ENCODE measurements at regions not wholly inside any gene's neighbourhood (a gene's known extent, or its start where the extent isn't known, plus 50 kb on each side); places are given as distances from the start of the nearest gene placed in this dataset.

DNA sequence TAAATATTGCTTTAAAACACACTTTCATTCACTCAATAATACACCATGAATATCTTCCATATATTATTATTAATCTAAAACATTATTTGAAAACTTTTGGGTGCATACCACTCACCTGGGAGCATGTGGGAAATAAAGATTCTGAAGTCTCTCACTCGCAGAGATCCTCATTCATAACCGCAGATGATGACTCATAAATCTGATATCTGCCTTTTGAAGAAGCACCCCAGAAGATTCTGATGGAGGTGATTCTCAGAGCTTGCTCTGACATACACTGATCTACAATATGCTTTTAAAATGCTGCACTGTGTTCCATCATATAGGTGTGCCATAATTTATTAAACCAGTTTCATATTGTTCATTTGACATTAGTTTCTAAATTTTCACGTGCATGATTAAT lies 135.0 kb upstream of the SGK1 start:
- H3K9ac ChIP-seq (ENCODE audit: low read depth in 2 of 2, low read length in 2 of 2), result no peak overlapping the region
- no peak overlapping the region for H3K4me3 ChIP-seq
- H3K27me3 ChIP-seq, result no peaks in the 10 kb centered on the region
- no peaks in the 10 kb centered on the region for H3K9me3 ChIP-seq
- no peaks in the 10 kb centered on the region for H3K36me3 ChIP-seq
- TF ChIP-seq, protein P1, sequence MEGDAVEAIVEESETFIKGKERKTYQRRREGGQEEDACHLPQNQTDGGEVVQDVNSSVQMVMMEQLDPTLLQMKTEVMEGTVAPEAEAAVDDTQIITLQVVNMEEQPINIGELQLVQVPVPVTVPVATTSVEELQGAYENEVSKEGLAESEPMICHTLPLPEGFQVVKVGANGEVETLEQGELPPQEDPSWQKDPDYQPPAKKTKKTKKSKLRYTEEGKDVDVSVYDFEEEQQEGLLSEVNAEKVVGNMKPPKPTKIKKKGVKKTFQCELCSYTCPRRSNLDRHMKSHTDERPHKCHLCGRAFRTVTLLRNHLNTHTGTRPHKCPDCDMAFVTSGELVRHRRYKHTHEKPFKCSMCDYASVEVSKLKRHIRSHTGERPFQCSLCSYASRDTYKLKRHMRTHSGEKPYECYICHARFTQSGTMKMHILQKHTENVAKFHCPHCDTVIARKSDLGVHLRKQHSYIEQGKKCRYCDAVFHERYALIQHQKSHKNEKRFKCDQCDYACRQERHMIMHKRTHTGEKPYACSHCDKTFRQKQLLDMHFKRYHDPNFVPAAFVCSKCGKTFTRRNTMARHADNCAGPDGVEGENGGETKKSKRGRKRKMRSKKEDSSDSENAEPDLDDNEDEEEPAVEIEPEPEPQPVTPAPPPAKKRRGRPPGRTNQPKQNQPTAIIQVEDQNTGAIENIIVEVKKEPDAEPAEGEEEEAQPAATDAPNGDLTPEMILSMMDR (IDR thresholded peaks at IDR 0.05), result no peak
- no peak for DNase-seq
- no peak overlapping the region for H3K27ac ChIP-seq
- H3K4me1 ChIP-seq, result no peaks in the 10 kb centered on the region
- intact Hi-C loops (cut with DNase I), result no loop called here

DNA sequence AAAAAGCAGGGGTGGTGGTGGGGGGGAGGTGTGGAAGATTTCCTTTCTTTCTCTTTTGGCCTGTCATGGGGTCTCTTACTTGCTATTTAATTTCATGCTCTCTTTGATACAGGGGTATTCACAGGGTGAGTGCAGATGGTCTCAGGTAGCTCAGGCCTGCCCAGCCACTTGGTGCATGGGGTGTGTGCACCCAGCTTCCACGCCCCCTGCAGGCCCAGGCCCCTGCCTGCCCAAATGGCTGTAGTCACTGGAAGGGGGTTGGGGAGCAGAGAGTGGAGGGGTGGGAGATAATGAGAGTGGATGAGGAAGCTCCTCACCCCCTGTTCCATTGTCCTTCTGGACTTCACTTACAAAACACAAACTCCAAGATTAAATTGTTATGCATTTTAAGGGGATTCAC lies 133.6 kb upstream of the SGK1 start:
- intact Hi-C loops (cut with DNase I), result no loop called here
- no peak overlapping the region for H3K27ac ChIP-seq

DNA sequence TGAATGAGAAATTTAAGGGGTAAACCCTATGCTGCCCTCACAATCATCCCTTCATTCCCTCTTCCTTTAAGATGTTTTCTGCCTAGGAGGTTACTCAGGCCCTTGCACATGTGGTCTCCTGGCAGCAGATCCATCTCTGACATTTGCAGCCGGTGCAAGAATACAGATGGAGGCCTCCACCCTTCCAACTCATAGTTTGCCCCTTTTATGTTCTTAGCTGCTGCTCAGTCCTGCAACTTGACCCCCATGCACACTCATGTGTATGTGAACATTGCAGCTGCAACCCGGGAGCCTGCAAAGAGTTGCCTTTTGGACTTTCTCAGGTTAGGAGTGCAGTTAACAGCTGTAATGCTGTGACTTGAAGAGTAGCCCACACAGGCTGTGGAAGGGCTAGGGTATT lies 131.9 kb upstream of the SGK1 start:
- H3K36me3 ChIP-seq, result no peaks in the 10 kb centered on the region
- H3K4me3 ChIP-seq, result no peak overlapping the region
- no peaks in the 10 kb centered on the region for H3K27me3 ChIP-seq
- no peak overlapping the region for H3K9ac ChIP-seq (ENCODE audit: low read depth in 2 of 2, low read length in 2 of 2)
- H3K4me1 ChIP-seq, result no peaks in the 10 kb centered on the region
- TF ChIP-seq, protein P1 (IDR thresholded peaks at IDR 0.05), result no peak
- H3K9me3 ChIP-seq, result no peaks in the 10 kb centered on the region
- no peak for DNase-seq
- H3K27ac ChIP-seq, result no peak overlapping the region
- intact Hi-C loops (cut with DNase I), result no loop called here

More for the DNA sequence above, 133.6 kb upstream of the SGK1 start:
- no peak overlapping the region for H3K4me3 ChIP-seq
- no peaks in the 10 kb centered on the region for H3K4me1 ChIP-seq
- no peaks in the 10 kb centered on the region for H3K27me3 ChIP-seq
- TF ChIP-seq, protein P1 (IDR thresholded peaks at IDR 0.05), result no peak
- H3K9ac ChIP-seq (ENCODE audit: low read depth in 2 of 2, low read length in 2 of 2), result no peak overlapping the region
- no peak for DNase-seq
- no peaks in the 10 kb centered on the region for H3K36me3 ChIP-seq
- H3K9me3 ChIP-seq, result no peaks in the 10 kb centered on the region

DNA sequence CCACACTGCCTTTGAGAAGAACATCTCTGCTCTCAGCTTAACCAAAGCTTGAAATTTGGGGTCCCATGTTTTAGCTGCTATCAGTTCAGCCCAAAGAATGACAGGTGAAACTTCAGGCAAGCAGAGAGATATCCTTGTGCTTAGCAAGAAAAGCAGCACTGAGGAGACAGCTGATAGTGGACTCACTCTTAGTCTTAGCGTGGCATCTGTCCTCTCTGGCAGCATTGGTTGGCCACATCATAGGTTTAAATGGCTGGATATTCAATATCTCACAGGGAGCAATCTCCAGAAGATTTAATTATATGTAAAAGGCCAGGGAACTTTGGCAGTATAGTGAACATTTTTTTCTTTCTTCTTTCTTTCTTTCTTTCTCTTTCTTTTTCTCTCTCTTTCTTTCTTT lies 131.1 kb upstream of the SGK1 start:
- DNase-seq, result no peak
- no peak overlapping the region for H3K9ac ChIP-seq (ENCODE audit: low read depth in 2 of 2, low read length in 2 of 2)
- H3K27ac ChIP-seq, result no peak overlapping the region
- no peak overlapping the region for H3K4me3 ChIP-seq
- no peaks in the 10 kb centered on the region for H3K27me3 ChIP-seq
- TF ChIP-seq, protein P1 (IDR thresholded peaks at IDR 0.05), result no peak
- H3K9me3 ChIP-seq, result no peaks in the 10 kb centered on the region
- H3K4me1 ChIP-seq, result no peaks in the 10 kb centered on the region
- no peaks in the 10 kb centered on the region for H3K36me3 ChIP-seq
- intact Hi-C loops (cut with DNase I), result no loop called here

DNA sequence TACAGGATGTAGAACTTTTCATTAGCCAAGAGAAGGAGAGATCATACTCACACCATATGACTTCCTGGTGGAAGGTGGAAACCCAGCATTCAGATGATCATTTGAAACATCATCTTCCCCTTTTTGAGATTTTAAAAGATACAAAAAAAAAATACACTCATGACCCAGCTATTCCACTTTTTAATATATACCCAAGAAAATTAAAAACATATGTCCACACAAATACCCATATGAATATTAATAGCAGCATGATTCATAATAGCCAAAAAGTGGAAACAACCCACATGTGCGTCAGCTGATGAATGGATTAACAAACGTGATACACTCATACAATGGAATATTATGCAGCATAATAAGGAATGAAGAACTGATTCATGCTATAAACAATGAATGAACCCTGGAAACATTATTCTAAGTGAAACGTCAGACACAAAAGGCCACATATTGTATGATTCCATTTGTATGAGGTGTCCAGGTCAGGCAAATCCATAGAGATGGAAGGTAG lies 130.0 kb upstream of the SGK1 start:
- H3K4me3 ChIP-seq, result no peak overlapping the region
- H3K9me3 ChIP-seq, result no peaks in the 10 kb centered on the region
- intact Hi-C loops (cut with DNase I), result no loop called here
- DNase-seq, result no peak
- no peaks in the 10 kb centered on the region for H3K36me3 ChIP-seq
- TF ChIP-seq, protein P1 (IDR thresholded peaks at IDR 0.05), result no peak
- no peaks in the 10 kb centered on the region for H3K27me3 ChIP-seq
- H3K9ac ChIP-seq (ENCODE audit: low read depth in 2 of 2, low read length in 2 of 2), result no peak overlapping the region
- no peaks in the 10 kb centered on the region for H3K4me1 ChIP-seq
- H3K27ac ChIP-seq, result no peak overlapping the region

DNA sequence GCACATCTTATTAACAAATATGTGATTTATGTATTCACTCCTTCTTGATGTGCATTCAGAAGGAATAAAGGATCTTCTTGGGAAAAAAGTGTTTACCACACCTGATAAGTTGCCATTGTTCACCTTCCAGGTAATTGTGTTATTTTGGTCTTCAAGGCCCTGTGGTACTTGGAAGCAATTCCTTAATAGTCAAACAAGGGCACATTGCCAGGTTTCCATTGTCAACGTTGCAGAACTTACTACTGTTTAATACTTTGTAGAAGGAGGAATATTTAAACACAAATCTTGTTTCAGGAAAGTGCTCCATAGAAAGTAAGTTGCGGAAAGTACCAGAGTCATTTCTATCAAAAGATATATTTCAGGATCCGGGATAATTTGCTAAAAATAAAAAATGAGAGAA lies 129.5 kb upstream of the SGK1 start:
- Histone ChIP-seq H3K27me3 (no peaks in the 10 kb centered on the region), H3K9me3 (no peaks in the 10 kb centered on the region), H3K9ac (ENCODE audit: low read depth in 2 of 2, low read length in 2 of 2) (no peak overlapping the region), H3K27ac (no peak overlapping the region), H3K4me3 (no peak overlapping the region), H3K36me3 (no peaks in the 10 kb centered on the region), H3K4me1 (no peaks in the 10 kb centered on the region)
- TF ChIP-seq, protein P1 (IDR thresholded peaks at IDR 0.05), result no peak
- intact Hi-C loops (cut with DNase I), result no loop called here
- DNase-seq, result no peak

Data from colonic mucosa (tissue), 4 donors.